NCI-H1930 (cell line): ENCODE measurements at regions not wholly inside any gene's neighbourhood (a gene's known extent, or its start where the extent isn't known, plus 50 kb on each side); places are given as distances from the start of the nearest gene placed in this dataset.

Source experiments
- DNase-seq, 2 experiments: peaks; one replicate each; lab custom pipeline; 2025; lab: John Stamatoyannopoulos, UW

DNA sequence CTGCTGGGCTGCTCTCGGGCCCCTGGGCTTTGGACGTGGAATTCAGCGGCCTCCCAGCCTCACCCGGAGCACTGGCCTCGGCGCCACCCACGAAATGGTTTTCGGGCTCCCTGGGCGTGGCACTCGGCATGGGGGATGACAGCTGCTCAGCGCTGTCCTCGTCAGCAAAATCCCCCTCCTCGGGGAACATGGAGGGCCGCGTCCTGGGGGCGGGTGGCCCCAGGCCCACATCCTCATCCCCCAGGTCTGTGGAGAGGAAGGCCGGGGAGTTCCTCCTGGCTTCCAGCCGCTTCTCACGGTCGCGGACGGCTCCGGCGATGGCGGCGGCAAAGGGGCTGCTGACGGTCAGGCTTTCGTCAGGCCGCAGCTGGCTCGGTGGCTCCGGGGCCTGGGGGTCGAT is 88.4 kb downstream of the CTTN start:
- no peak for DNase-seq

- no peak for DNase-seq
Observed at GRCh38 chr11:70487160-70487559, 88.8 kb downstream of the CTTN start.

GRCh38 chr11:70487756-70488155 is 89.4 kb downstream of the CTTN start:
- DNase-seq: no peak

DNA sequence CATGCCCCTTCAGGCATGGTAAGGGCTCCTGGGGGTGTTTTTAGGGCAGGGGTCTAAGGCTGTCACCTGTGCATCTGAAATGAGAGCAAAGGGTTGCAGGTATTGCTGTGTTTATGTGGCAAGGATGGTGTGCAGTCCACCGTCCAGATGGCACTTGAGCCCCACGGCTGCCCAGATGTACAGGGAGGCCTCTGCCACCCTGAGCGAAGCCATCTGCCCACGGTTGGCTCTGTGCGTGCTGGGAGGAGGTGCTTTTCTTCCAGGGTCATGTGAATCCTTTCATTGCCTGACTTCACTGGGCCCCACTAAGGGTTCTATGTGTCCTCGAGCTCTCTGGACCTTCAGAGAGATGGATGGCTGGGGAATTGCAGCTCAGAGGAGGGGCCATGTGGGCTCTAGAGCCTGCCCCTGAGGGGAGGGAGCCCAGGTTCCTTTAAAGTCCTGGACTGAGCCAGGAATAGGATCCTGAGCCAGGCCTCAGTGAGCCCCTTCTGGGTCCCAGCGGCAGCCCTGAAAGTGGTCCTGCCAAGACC is 89.9 kb downstream of the CTTN start:
- DNase-seq: no peak

- no peak for DNase-seq
Observed at GRCh38 chr11:70489276-70489675, 90.9 kb downstream of the CTTN start.

GRCh38 chr11:70490208-70490607 is 91.9 kb downstream of the CTTN start:
- no peak for DNase-seq

- DNase-seq: no peak
Observed at GRCh38 chr11:70490723-70491558, 92.6 kb downstream of the CTTN start.

DNA sequence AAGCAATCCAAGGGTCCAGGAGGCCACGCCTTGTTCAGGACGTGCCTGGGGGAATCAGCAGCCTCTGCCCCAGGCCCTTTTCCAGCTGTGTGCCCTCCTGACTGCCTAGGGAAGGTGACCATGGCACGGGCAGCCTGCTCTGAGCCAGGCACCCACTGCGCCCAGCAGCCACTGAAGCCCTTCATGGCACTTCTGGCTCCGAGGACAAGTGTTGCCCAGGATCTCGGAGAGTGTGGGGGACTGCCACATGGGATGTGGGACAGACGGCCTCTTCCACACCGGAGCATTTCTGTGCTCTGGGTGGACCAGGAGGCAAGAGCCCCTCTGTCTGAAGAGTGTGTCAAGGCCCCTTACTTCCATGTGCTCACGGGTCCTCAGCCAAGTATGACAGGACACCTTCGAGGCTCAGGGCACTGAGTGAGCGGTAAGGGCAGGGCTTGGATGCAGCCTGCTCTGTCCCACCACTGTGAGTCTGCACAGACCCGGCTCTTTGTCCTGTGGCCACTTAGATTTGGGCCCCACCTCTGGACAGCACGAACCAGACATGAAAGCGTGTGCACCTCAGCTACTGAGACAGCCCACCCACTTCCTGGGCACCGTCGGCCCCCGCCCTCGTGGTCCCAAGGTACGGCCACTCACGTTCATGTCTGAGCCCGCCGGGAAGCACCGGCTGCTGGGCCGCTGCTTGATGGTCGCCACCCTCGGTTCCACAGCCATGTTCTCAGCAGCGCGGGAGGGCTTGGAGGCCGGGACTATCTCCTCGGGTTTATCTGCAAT is 93.6 kb downstream of the CTTN start:
- no peak for DNase-seq

DNA sequence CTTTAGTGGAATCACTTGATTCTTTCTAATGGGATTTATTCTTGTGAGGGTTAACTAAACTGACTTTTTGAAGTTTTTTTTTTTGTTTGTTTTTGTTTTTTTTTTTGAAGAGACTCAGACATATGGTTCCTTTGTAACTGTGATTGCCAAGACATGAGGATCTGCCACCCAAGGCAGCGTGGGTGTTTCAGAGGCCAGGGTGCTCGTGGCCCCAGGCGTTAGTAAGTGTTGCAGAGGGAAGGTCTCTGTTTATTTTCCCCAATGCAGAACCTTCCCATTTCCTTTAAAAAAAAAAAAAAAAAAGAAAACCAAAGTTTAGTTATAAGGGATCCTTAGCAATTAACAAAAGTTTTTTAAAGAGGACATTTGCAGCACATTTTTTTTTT is 94.8 kb downstream of the CTTN start:
- DNase-seq: no peak

DNA sequence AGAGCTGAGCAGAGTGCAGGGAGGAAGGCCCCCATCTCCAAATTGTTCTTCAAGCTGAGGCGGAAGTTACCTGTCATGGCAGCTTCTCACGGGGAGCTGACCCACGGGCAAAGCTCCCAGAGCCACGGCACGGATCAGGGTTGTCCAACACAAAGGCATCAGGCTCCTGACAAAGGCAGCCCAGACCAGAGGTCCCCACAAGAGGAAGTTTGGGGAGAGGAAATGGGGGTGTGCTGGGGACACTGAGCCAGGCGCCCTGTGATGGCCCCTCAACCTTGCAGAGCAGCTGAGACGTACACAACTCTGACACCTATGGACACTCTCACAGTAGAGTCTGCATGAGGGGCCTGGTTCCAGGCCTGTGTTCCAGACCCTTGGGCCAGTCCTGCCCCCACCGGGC is 95.6 kb downstream of the CTTN start:
- no peak for DNase-seq

- no peak for DNase-seq
Observed at GRCh38 chr11:70494559-70495350, 96.4 kb downstream of the CTTN start.

DNA sequence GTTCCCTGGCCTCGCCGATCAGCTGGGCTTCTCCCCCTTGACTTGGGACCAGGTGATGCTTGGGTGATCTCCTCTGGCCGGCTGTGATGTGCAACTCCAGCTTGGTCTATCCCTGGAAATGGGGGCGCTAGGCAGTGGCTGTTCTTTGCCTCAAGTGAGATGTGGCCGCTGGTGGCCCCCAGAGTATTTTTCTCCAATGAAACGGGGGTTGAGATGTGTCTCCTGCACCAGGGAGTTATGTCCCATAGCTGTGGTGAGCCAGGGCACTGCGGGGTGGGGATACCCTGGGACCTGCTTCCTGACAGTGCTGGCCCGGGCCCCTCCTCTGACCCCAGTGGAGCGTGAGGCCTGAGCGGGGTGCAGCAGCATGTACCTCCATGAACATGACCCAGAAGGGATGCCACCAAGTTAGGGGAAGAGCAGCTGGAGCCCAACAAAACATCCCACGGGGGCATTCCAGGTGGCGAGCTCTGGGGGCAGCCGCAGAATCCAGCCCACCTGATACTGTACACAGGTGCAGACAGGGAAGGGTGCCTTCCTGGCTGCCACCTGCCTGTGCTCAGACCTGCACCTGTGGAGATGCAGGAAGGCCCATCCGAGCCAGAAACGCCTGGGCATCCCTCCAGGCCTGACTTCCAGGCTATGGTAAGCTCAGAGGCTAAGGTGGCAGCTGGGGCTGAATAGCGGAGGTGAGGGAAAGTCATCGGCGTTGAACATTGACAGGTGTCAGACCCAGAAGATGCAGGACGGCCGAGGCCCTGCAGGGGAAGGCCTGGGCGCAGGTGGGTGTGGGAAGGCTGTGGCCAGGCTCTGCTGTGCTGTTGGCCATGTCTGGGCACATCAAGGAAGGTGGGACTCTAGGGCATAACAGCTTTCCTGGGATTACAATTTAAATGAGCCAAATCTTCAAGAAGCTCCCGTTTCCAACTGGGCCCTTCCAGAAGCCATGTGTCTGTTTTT is 97.3 kb downstream of the CTTN start:
- DNase-seq: no peak

GRCh38 chr11:70496591-70497535 is 98.5 kb downstream of the CTTN start:
- no peak for DNase-seq

DNA sequence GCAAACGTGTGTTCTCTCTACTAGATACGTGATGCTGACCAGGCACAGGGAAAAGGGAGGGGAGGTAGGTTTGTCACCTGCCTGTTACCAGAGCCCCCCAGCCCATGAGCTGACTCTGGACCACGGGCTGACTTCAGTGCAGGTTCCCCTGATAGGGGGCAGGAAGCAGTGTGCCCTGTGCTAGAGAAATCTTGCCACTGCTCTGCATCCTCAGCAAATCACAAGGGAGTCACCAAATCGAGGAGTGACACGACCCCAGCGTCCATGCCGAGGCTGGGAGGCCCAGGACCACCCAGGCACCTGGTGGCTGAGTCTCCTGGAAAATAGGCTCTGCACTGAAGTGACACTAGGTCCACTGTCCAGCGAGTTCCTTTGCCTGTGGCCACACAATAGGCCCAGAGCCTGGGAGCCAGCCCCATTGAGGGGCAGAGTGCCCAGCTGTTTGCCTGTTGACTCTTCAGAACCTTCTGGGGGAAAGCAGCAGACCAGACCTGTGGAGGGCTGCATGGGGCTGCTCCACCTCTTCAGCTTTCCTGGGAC is 99.3 kb downstream of the CTTN start:
- no peak for DNase-seq

- DNase-seq: no peak
Observed at GRCh38 chr11:70498171-70498571, 99.8 kb downstream of the CTTN start.

DNA sequence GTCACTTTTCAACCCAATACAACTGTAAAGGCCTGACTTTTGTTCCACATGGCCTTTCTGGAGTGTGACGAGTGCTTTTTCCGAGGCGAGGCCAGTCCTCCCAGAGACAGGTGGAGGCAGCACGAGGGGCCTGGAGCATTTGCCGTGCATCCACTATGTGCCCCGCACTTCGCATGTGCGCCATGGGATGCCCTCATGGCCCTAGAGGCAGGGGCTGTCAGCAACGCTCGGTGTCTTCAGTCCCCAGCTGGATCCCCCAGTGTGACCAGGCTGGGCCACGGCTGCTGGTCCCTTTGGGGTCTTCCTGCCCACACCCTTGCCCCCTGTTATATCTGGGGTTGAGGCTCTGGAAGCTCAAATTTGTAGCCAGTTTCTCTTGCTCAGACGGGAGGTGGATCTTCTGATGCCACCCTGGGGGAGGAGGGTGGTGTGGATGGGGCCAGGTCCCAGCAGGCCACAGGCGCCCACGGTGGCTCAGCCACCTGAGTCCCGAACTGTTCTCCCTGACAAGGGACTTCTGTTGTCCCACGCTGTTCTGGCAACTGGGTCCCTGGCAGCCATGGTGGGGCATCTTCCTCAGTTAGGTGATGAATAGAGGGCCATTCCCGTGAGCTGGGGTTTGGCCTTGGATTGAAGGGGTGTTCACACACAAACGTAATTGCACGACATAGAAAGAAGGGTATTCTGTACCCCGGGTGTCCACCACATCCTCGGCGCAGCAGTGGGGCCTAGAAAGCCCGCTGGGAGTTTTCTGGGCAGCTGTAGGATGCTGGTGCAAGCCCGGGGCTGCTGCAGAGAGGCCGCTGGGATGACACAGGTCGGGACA is 100.9 kb downstream of the CTTN start:
- DNase-seq: no peak

DNA sequence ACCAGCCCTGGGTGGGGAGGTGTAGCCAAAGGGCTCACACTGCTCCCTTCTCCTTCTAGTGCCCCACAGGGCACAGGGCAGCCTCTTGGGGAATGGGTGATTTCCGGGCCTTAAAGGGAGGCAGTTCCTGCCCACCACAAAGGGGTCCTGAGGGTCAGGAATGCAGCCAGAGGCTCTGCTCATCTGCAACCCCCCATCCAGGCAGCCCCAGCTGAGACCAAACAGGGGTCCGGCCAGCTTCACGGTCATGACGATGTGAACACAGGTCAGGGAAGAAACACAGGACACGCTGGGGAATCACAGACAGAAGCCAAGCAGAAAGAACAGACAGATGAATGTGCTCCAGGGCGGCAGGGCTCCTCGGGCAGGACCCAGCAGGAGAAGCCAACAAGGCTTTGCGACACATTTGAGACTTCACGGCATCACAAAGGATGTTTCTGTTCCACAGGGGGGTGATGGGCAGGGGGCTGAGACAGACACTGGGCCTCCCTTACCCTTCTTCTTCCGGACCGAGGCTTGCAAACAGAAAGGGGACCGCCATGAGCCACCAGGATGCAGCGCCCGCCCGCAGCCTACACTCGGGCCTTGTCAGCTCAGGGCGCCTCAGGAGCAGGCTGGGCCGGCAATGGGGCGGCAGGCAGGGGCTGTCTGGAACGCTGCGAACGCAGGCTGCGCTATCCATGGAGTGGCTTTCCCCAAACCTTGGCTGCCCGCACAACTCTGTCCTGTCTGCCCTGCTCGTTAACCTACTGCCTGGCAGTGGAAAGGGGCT is 101.9 kb downstream of the CTTN start:
- no peak for DNase-seq
